ENCODE measurements at regions not wholly inside any gene's neighbourhood (a gene's known extent, or its start where the extent isn't known, plus 50 kb on each side); places are given as distances from the start of the nearest gene placed in this dataset.

DNA sequence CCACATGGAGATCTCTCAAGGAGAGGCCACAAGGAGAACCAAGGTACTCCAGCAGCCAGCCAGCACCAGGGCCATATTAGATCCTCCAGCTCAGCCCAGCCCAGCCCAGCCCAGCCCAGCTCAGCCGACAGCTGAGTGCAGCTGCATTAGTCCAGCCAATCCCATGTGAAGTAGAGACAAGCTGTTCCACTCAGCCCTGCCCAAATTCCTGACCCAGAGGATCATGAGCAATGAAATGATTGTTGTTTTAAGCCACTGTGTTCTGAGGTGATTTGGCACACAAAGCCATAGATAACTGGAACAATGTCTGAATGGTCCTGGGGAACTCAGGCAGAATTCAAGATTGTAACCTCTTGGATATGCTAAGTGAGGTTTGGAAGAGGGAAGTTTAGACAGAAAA, 59.5 kb upstream of the BMP2 start:
- Mint-ChIP-seq H3K27ac (ENCODE audit: unreplicated experiment) (no peak overlapping the region), H3K4me1 (ENCODE audit: unreplicated experiment) (peaks cover 59% of the 10 kb centered on the region), H3K4me3 (ENCODE audit: unreplicated experiment) (no peak overlapping the region), H3K9me3 (ENCODE audit: unreplicated experiment) (no peaks in the 10 kb centered on the region), H3K36me3 (ENCODE audit: unreplicated experiment) (no peaks in the 10 kb centered on the region), H3K27me3 (ENCODE audit: unreplicated experiment) (no peaks in the 10 kb centered on the region)
- TF ChIP-seq, protein P1, sequence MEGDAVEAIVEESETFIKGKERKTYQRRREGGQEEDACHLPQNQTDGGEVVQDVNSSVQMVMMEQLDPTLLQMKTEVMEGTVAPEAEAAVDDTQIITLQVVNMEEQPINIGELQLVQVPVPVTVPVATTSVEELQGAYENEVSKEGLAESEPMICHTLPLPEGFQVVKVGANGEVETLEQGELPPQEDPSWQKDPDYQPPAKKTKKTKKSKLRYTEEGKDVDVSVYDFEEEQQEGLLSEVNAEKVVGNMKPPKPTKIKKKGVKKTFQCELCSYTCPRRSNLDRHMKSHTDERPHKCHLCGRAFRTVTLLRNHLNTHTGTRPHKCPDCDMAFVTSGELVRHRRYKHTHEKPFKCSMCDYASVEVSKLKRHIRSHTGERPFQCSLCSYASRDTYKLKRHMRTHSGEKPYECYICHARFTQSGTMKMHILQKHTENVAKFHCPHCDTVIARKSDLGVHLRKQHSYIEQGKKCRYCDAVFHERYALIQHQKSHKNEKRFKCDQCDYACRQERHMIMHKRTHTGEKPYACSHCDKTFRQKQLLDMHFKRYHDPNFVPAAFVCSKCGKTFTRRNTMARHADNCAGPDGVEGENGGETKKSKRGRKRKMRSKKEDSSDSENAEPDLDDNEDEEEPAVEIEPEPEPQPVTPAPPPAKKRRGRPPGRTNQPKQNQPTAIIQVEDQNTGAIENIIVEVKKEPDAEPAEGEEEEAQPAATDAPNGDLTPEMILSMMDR (IDR thresholded peaks at IDR 0.05), result no peak
- no peak for DNase-seq (ENCODE audit: extremely low spot score, unreplicated experiment)

DNA sequence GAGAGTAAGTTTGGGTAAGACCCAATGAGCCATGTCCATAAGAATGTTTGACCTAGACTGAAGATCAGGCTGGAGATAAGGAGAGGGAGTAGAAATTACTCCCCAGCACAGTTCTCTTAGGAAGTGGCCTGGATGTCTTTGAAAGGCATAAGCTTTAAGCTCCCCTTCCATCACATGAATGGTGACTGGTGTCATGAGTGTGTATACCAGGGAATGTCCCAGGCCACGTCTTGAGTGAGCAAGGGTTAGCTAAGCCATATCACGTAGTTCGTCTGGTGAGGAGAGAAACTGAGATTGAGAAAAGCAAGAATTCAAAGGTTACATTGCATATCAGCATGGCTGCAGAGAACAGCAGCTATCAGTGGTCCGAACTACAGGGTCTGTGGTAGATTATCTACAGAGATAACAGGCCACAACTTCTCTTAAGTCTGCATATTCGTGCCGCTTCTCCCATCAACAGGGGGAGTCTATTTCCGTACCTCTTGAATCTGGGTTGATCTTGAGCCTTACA, 60.1 kb upstream of the BMP2 start:
- no peak for DNase-seq (ENCODE audit: extremely low spot score, unreplicated experiment)
- H3K27me3 Mint-ChIP-seq (ENCODE audit: unreplicated experiment), result no peaks in the 10 kb centered on the region
- no peaks in the 10 kb centered on the region for H3K36me3 Mint-ChIP-seq (ENCODE audit: unreplicated experiment)
- H3K4me1 Mint-ChIP-seq (ENCODE audit: unreplicated experiment), result peaks cover 62% of the 10 kb centered on the region
- no peaks in the 10 kb centered on the region for H3K9me3 Mint-ChIP-seq (ENCODE audit: unreplicated experiment)
- TF ChIP-seq, protein P1 (IDR thresholded peaks at IDR 0.05), result no peak
- no peak overlapping the region for H3K27ac Mint-ChIP-seq (ENCODE audit: unreplicated experiment)
- H3K4me3 Mint-ChIP-seq (ENCODE audit: unreplicated experiment), result no peak overlapping the region

DNA sequence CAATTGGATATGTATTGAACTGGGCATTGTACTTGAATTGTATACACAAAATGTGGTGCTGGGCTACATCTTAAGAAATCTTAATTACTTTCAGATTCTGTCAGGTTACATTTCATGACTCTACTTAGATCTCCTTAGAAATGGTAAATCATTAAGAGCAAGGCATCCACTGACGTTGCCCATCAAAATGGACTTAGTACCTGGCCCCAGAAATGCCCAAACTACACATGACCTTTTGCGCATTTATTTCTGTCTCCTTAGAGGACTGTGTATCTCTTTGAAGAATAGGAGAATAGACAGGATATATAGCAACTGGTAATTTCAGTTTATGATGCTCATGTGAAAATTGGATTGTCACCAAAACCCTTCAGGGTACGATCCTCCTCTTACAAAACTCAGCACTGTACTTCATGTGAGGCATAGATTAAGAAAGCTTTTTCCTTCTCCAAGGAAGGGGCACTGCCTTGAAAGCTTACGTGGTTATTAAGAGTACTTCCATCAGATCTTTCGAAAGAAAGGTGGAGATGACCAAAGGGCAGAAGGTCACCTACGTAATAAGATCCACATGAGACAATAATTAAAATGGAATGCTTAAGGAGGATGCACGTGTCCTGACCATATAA, 61.4 kb upstream of the BMP2 start:
- Mint-ChIP-seq H3K27ac (ENCODE audit: unreplicated experiment) (no peak overlapping the region), H3K36me3 (ENCODE audit: unreplicated experiment) (no peaks in the 10 kb centered on the region), H3K4me3 (ENCODE audit: unreplicated experiment) (no peak overlapping the region), H3K9me3 (ENCODE audit: unreplicated experiment) (no peaks in the 10 kb centered on the region), H3K4me1 (ENCODE audit: unreplicated experiment) (peaks cover 73% of the 10 kb centered on the region), H3K27me3 (ENCODE audit: unreplicated experiment) (no peaks in the 10 kb centered on the region)
- DNase-seq (ENCODE audit: extremely low spot score, unreplicated experiment), result no peak
- TF ChIP-seq, protein P1 (IDR thresholded peaks at IDR 0.05), result no peak

DNA sequence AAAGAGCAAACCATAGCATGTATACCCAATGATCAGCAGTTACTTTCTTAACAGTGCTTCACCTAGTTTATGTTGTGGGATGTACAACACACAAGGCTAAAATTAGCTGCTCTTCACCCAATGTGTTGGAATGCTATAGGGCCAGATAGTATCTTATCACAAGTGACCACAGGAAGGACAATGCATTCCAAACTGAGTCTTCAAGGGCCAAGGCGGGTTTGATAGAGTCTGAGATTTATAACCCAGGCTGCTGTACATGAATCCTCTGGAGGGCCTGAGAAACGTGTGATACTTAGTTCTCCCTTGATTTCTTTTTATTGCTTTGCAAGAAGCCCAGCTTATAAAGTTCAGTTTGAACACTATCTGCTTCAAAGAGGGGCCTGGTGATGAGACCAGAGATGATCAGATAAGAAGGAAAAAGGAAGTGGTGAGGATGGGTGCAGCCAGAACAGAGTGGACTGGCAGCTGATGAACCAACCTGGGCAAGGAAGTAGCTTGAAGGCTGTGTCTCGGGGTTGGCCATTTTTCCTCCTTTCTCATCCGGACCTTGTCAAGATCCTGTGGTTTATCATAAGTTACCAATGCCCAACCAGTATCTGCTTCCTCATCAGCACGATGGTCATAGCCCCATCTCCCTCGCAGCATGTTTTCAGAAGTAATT, 62.2 kb upstream of the BMP2 start:
- no peak for DNase-seq (ENCODE audit: extremely low spot score, unreplicated experiment)
- Mint-ChIP-seq H3K4me3 (ENCODE audit: unreplicated experiment) (no peak overlapping the region), H3K9me3 (ENCODE audit: unreplicated experiment) (no peaks in the 10 kb centered on the region), H3K4me1 (ENCODE audit: unreplicated experiment) (peaks cover 73% of the 10 kb centered on the region), H3K27ac (ENCODE audit: unreplicated experiment) (peak overlapping the region; percentile 87), H3K27me3 (ENCODE audit: unreplicated experiment) (no peaks in the 10 kb centered on the region), H3K36me3 (ENCODE audit: unreplicated experiment) (no peaks in the 10 kb centered on the region)
- TF ChIP-seq, protein P1 (IDR thresholded peaks at IDR 0.05), result no peak

DNA sequence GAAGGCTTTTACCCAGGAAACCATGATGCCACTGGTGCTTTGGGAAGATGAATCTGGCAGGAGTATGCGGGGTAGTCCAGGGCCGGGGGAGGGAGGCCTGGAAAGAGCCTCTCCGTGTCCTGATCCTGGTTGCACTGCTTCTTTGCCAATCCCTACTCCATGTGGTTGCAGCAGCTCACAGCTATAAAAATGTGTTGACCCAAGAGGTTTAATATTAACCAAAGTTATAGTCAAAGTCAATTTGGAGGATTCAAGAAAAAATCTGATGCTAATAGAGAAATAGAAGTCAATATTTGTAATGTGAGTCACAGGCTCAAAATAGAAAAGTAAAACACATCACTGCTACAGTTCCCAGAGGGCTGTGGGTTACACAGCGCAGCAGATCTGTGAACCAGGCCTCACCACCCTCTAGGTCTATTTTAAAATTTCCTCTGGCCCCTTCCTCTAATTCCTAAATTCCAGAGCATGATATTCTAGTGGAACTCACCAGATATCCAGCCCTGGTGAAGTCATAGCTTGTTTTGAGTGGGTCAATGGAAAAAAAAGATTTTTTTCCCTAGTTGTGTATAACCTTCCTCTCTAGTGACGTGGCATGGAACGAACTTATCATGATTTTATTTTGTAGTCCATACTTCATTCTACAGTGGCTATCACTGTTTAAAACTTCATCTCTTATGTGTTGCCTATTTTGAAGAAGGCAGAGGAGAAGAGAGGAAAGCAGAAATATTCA, 63.2 kb upstream of the BMP2 start:
- Mint-ChIP-seq H3K27me3 (ENCODE audit: unreplicated experiment) (no peaks in the 10 kb centered on the region), H3K9me3 (ENCODE audit: unreplicated experiment) (no peaks in the 10 kb centered on the region), H3K36me3 (ENCODE audit: unreplicated experiment) (no peaks in the 10 kb centered on the region), H3K27ac (ENCODE audit: unreplicated experiment) (peak overlapping the region; percentile 87), H3K4me1 (ENCODE audit: unreplicated experiment) (peaks cover 64% of the 10 kb centered on the region), H3K4me3 (ENCODE audit: unreplicated experiment) (no peak overlapping the region)
- TF ChIP-seq, protein P1 (IDR thresholded peaks at IDR 0.05), result no peak
- no peak for DNase-seq (ENCODE audit: extremely low spot score, unreplicated experiment)
